ENCODE measurements at regions not wholly inside any gene's neighbourhood (a gene's known extent, or its start where the extent isn't known, plus 50 kb on each side); places are given as distances from the start of the nearest gene placed in this dataset.

GRCh38 chr4:180565856-180566431 lies 1677.3 kb upstream of the TENM3 start:
- no peak for DNase-seq

- no peak for DNase-seq
Observed at GRCh38 chr4:180566492-180566891, 1676.7 kb upstream of the TENM3 start.

DNA sequence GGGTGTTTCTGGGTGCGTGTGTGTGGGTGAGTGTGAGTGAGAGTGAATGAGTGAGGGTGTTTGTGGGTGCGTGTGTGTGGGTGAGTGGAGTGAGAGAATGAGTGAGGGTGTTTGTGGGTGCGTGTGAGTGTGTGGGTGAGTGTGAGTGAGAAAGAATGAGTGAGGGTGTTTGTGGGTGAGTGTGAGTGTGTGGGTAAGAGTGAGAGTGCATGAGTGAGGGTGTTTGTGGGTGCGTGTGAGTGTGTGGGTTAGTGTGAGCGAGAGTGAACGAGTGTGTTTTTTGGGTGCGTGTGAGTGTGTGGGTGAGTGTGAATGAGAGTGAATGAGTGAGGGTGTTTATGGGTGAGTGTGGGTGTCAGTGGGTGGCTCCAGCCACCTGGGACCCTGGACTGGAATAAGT lies 1676.1 kb upstream of the TENM3 start:
- no peak for DNase-seq

DNA sequence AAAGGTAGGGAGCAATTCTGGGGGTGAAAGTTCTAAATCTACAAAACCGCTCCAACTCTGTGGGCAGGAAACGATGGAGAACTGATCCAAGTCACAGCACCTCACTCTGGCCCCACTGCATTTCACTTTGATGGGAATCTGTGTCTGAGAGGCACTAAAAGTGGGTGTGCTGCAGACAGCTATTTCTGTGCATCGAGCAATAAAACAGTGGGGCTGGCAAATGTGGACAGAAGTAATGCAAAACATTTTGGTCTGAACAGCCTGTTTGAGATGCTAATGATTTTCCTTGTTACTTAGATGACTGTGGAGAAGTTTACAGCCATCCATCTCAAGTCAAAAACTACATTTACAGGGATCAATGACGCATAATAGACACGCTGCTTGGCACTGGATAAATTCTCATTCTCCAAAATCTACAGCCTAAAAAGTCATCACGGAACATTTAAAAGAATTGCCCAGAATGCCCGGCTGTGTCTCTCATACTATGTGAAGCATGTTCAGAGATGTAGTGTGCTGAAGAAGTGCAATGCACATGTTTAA lies 1671.6 kb upstream of the TENM3 start:
- no peak for DNase-seq

GRCh38 chr4:180578175-180578574 lies 1665.0 kb upstream of the TENM3 start:
- DNase-seq = no peak

- DNase-seq = no peak
Observed at GRCh38 chr4:180581061-180581460, 1662.1 kb upstream of the TENM3 start.

DNA sequence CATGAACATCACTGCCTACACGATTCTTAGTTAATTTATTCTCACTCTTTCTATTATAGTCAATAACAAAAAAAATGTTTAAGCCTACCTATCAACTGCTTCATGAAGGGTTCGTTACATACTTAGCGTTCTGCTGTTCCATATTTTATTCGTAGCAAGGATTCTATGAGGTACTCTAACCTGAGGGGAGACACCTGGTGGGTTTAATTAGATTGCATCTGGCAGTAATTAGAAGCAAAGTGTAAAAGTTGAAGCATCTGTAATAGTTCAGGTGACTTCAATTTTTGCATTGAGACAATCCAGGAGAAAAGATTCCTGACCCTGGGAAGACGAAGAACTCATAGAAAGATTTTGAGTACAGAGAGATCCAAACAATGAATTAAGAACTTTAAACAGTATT lies 1655.8 kb upstream of the TENM3 start:
- DNase-seq = no peak

- DNase-seq = no peak
Observed at GRCh38 chr4:180589575-180589974, 1653.6 kb upstream of the TENM3 start.

GRCh38 chr4:180596888-180597483 lies 1646.2 kb upstream of the TENM3 start:
- DNase-seq = no peak

DNA sequence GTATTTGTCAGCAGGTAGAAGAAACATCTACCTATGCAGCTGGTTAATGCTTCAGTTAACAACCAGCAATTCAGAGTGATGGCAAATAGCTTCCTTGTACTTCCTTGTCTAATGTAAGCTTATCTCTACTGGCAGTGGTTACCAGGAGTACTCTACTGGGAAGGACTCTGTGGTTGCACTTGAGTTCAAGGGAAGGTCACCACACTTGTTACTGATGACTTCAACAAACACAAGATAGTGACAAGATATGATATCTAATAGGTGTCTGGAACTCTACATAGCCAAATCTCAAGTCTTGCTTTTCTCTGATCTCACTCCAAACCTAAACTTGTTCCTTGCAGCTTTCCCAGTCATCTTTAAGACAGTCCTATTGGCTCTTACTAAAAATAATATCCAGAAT lies 1644.9 kb upstream of the TENM3 start:
- no peak for DNase-seq

GRCh38 chr4:180603791-180604190 lies 1639.4 kb upstream of the TENM3 start:
- DNase-seq = no peak

- no peak for DNase-seq
Observed at GRCh38 chr4:180610324-180610723, 1632.9 kb upstream of the TENM3 start.

GRCh38 chr4:180615746-180616145 lies 1627.5 kb upstream of the TENM3 start:
- no peak for DNase-seq

DNA sequence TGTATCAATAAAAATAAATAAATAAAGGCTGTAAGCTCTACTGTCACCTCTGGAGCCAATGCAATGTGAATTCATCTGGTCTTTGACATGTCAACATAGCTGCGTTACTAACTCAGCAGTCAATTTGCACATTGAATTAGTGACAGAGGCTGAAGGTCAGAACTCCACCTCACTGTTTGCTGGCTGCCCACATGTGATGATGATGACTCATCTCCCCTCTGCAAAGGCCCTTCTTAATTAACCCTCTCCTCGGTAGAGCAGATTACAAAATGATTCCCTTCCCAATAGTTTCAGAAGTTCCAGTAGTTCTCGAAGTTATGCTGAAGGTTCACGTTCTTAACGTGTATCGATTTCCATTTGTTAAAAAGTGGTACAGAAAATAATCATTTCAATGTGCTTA lies 1626.0 kb upstream of the TENM3 start:
- DNase-seq = no peak

- no peak for DNase-seq
Observed at GRCh38 chr4:180618396-180618795, 1624.8 kb upstream of the TENM3 start.

GRCh38 chr4:180619440-180619839 lies 1623.8 kb upstream of the TENM3 start:
- DNase-seq = no peak

GRCh38 chr4:180622254-180622653 lies 1620.9 kb upstream of the TENM3 start:
- DNase-seq = no peak

GRCh38 chr4:180625653-180626052 lies 1617.5 kb upstream of the TENM3 start:
- DNase-seq = no peak

GRCh38 chr4:180630012-180630665 lies 1613.1 kb upstream of the TENM3 start:
- DNase-seq = no peak

- DNase-seq = no peak
Observed at GRCh38 chr4:180634306-180634705, 1608.9 kb upstream of the TENM3 start.

GRCh38 chr4:180635281-180635680 lies 1607.9 kb upstream of the TENM3 start:
- DNase-seq = no peak

- no peak for DNase-seq
Observed at GRCh38 chr4:180636696-180637404, 1606.4 kb upstream of the TENM3 start.

GRCh38 chr4:180637616-180638015 lies 1605.6 kb upstream of the TENM3 start:
- no peak for DNase-seq

DNA sequence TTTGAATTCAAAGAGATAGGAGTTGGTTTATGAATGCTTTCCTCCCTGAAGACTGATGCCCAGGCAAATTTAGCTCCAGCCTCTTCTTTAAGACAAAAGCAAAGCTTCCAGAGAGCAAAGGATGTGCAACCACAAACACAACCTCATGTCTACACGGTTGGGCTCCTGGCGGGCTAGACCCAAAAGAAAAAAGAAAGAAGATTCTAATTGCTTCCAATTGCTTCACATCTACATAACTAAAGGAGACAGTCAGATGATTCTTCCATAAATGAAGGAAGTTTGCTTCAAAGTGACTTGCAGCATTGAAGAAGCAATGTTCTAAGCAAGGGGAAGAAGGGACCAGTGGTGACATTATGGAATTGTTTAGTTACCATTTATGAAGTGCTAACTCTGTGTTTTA lies 1603.0 kb upstream of the TENM3 start:
- no peak for DNase-seq

Data from NCI-H226 (cell line).